Mesenchymal stem cell (in vitro differentiated cells and primary cell): ENCODE measurements at regions not wholly inside any gene's neighbourhood (a gene's known extent, or its start where the extent isn't known, plus 50 kb on each side); places are given as distances from the start of the nearest gene placed in this dataset.

Experiments used
- DNase-seq: peaks from one replicate; pipeline ENCODE4 v3.0.0-alpha.2; 2013
- H2AFZ ChIP-seq: one replicate; pipeline ENCODE4 v1.6.1; 2013; ENCODE audit warnings: low read depth, mild to moderate bottlenecking, control low read depth, inconsistent platforms, low read length, moderate library complexity
- H2AK5ac ChIP-seq: 2 replicates; pipeline ENCODE4 v1.6.1; 2013; ENCODE audit warnings: low read length, moderate library complexity, mild to moderate bottlenecking, inconsistent platforms; ENCODE audit not compliant: severe bottlenecking
- H2BK120ac ChIP-seq: one replicate; pipeline ENCODE4 v1.6.1; 2013; ENCODE audit warnings: low read depth, mild to moderate bottlenecking, inconsistent platforms, low read length, moderate library complexity
- H2BK12ac ChIP-seq, 2 experiments: one replicate each; pipeline ENCODE4 v1.6.1; 2013; ENCODE audit warnings: inconsistent platforms in 2 of 2, low read length in 2 of 2, mild to moderate bottlenecking in 2 of 2, moderate library complexity in 2 of 2, control low read depth in 1 of 2
- H2BK15ac ChIP-seq: one replicate; pipeline ENCODE4 v1.6.1; 2013; ENCODE audit warnings: mild to moderate bottlenecking, low read depth, inconsistent platforms; ENCODE audit not compliant: poor library complexity, severe bottlenecking
- H2BK5ac ChIP-seq: 2 replicates; pipeline ENCODE4 v1.6.1; 2013; ENCODE audit warnings: low read depth, mild to moderate bottlenecking, low read length, control low read depth, inconsistent platforms; ENCODE audit not compliant: poor library complexity, severe bottlenecking
- H3K14ac ChIP-seq, 2 experiments: one replicate each; pipeline ENCODE4 v1.6.1; 2013; ENCODE audit warnings: inconsistent platforms in 2 of 2, low read length in 2 of 2, control low read depth in 1 of 2, mild to moderate bottlenecking in 1 of 2, moderate library complexity in 1 of 2
- H3K18ac ChIP-seq, 2 experiments: one replicate each; pipeline ENCODE4 v1.6.1; 2013; ENCODE audit warnings: inconsistent platforms in 2 of 2, low read length in 2 of 2, control low read depth in 1 of 2, low read depth in 1 of 2, mild to moderate bottlenecking in 1 of 2
- H3K23ac ChIP-seq, 2 experiments: one replicate each; pipeline ENCODE4 v1.6.1; 2013; ENCODE audit warnings: inconsistent platforms in 2 of 2, low read length in 2 of 2, mild to moderate bottlenecking in 2 of 2, moderate library complexity in 2 of 2, control low read depth in 1 of 2
- H3K27ac ChIP-seq: 2 replicates; pipeline ENCODE4 v1.5.1; 2013; ENCODE audit warnings: mild to moderate bottlenecking, moderate library complexity, low read length, control low read depth, inconsistent platforms; ENCODE audit not compliant: poor library complexity, severe bottlenecking
- H3K27me3 ChIP-seq, 2 experiments: 2 replicates each; pipeline versions ENCODE4 v1.6.1 to v1.7.0; 2013; ENCODE audit warnings: low read length in 2 of 2, mild to moderate bottlenecking in 2 of 2, moderate library complexity in 2 of 2, control low read depth in 1 of 2, inconsistent platforms in 1 of 2; ENCODE audit not compliant: control insufficient read depth in 1 of 2, insufficient read depth in 1 of 2
- H3K36me3 ChIP-seq, 2 experiments: 2 replicates each; pipeline versions ENCODE4 v1.6.1 to v1.7.0; 2013; ENCODE audit warnings: low read length in 2 of 2, control low read depth in 1 of 2, inconsistent platforms in 1 of 2, low read depth in 1 of 2, mild to moderate bottlenecking in 1 of 2; ENCODE audit not compliant: insufficient read depth in 2 of 2, control insufficient read depth in 1 of 2
- H3K4ac ChIP-seq, 2 experiments: one replicate each; pipeline ENCODE4 v1.6.1; 2013; ENCODE audit warnings: inconsistent platforms in 2 of 2, low read length in 2 of 2, mild to moderate bottlenecking in 2 of 2, moderate library complexity in 2 of 2, control low read depth in 1 of 2, low read depth in 1 of 2
- H3K4me1 ChIP-seq: 2 replicates; pipeline ENCODE4 v1.6.1; 2013; ENCODE audit warnings: low read depth, low read length, control low read depth; ENCODE audit not compliant: control insufficient read depth, insufficient read depth
- H3K4me2 ChIP-seq: 2 replicates; pipeline ENCODE4 v1.6.1; 2013; ENCODE audit warnings: low read length, mild to moderate bottlenecking, inconsistent platforms; ENCODE audit not compliant: poor library complexity, severe bottlenecking
- H3K4me3 ChIP-seq, 2 experiments: 2 replicates each; pipeline versions ENCODE4 v1.5.1 to v1.7.0; 2013; ENCODE audit warnings: low read length in 2 of 2, mild to moderate bottlenecking in 2 of 2, control low read depth in 1 of 2, low read depth in 1 of 2; ENCODE audit not compliant: insufficient read depth in 1 of 2
- H3K79me1 ChIP-seq: replicated peaks from 2 replicates; pipeline ENCODE4 v1.6.1; 2013; ENCODE audit warnings: mild to moderate bottlenecking, control low read depth, low read length, inconsistent platforms; ENCODE audit not compliant: poor library complexity, severe bottlenecking
- H3K9ac ChIP-seq: 2 replicates; pipeline ENCODE4 v1.7.0; 2013; ENCODE audit warnings: mild to moderate bottlenecking, low read length, moderate library complexity
- H3K9me3 ChIP-seq: 2 replicates; pipeline ENCODE4 v1.7.0; 2013; ENCODE audit warnings: mild to moderate bottlenecking, low read length; ENCODE audit not compliant: control insufficient read depth
- H4K8ac ChIP-seq: one replicate; pipeline ENCODE4 v1.6.1; 2013; ENCODE audit warnings: inconsistent platforms, mild to moderate bottlenecking, low read length, moderate library complexity
- H4K91ac ChIP-seq: one replicate; pipeline ENCODE4 v1.6.1; 2013; ENCODE audit warnings: mild to moderate bottlenecking, low read length, inconsistent platforms
- WGBS: methylation state at CpG from one replicate; pipeline ENCODE4 v1.1.7; 2013; ENCODE audit warnings: mixed read lengths; 5-methylcytosine and 5-hydroxymethylcytosine counted together

- no peaks in the 10 kb centered on the region for H3K9me3 ChIP-seq
- no peaks in the 10 kb centered on the region for H3K79me1 ChIP-seq
- WGBS = 21% methylated on average over 4 of the region's 4 CpGs
- H3K27me3 ChIP-seq = no peaks in the 10 kb centered on the region
- H4K91ac ChIP-seq = no peak overlapping the region
- no peak overlapping the region for H3K18ac ChIP-seq
- no peaks in the 10 kb centered on the region for H3K36me3 ChIP-seq
- H3K4me3 ChIP-seq = no peak overlapping the region
- no peak overlapping the region for H3K23ac ChIP-seq
- H2BK12ac ChIP-seq = no peak overlapping the region
- H3K4ac ChIP-seq = no peak overlapping the region
- no peak overlapping the region for H2BK15ac ChIP-seq
- no peak overlapping the region for H3K9ac ChIP-seq
- DNase-seq = no peak
- H3K4me1 ChIP-seq = no peaks in the 10 kb centered on the region
- no peak overlapping the region for H2AFZ ChIP-seq
- H2AK5ac ChIP-seq = no peak overlapping the region
- no peak overlapping the region for H3K14ac ChIP-seq
- H2BK120ac ChIP-seq = no peak overlapping the region
- no peak overlapping the region for H3K27ac ChIP-seq
- H2BK5ac ChIP-seq = no peak overlapping the region
- H4K8ac ChIP-seq = no peak overlapping the region
- H3K4me2 ChIP-seq = no peak overlapping the region
Observed at GRCh38 chr20:12573442-12573841, 435.3 kb upstream of the SPTLC3 start.

- H3K4ac ChIP-seq = no peak overlapping the region
- H3K4me1 ChIP-seq = no peaks in the 10 kb centered on the region
- no peak overlapping the region for H4K8ac ChIP-seq
- H3K27me3 ChIP-seq = no peaks in the 10 kb centered on the region
- peak overlapping the region in 1 of 2 experiments; percentile 11 for H3K18ac ChIP-seq
- H3K14ac ChIP-seq = no peak overlapping the region
- no peak overlapping the region for H3K4me3 ChIP-seq
- no peak overlapping the region for H2BK15ac ChIP-seq
- no peak overlapping the region for H2BK5ac ChIP-seq
- DNase-seq = peak; percentile 93
- H3K79me1 ChIP-seq = no peaks in the 10 kb centered on the region
- WGBS = 74% methylated on average over 4 of the region's 4 CpGs
- no peak overlapping the region for H3K27ac ChIP-seq
- no peak overlapping the region for H2BK12ac ChIP-seq
- H3K4me2 ChIP-seq = no peak overlapping the region
- H3K9ac ChIP-seq = no peak overlapping the region
- H3K23ac ChIP-seq = no peak overlapping the region
- no peak overlapping the region for H2BK120ac ChIP-seq
- no peak overlapping the region for H2AFZ ChIP-seq
- H3K9me3 ChIP-seq = peaks cover 9% of the 10 kb centered on the region
- H3K36me3 ChIP-seq = no peaks in the 10 kb centered on the region
- no peak overlapping the region for H2AK5ac ChIP-seq
- H4K91ac ChIP-seq = no peak overlapping the region
Observed at GRCh38 chr20:12575352-12576095, 433.2 kb upstream of the SPTLC3 start.

DNA sequence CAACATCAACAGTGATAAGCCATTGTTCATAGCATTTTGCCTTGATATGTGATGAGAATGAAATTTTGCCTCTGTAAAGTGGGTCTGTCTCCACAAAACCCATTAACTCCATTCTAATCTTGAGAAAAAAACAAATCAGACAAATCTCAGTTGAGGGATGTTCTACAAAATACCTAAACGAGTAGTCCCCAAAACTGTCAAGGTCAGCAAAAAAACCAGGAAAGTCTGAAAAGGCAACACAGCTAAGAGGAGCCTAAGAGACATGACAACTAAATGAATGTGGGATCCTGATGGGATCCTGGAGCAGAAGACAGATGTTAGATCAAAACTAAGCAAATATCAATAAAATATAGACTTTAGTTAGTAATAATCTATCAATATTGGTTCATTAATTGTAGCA lies 431.6 kb upstream of the SPTLC3 start:
- Histone ChIP-seq H2BK12ac (no peak overlapping the region), H3K14ac (no peak overlapping the region), H2AFZ (no peak overlapping the region), H3K4me2 (no peak overlapping the region), H2BK5ac (no peak overlapping the region), H3K4me3 (no peak overlapping the region), H2BK15ac (no peak overlapping the region), H3K18ac (no peak overlapping the region), H2BK120ac (no peak overlapping the region), H3K36me3 (no peaks in the 10 kb centered on the region), H3K9me3 (peaks cover 9% of the 10 kb centered on the region), H2AK5ac (no peak overlapping the region), H3K9ac (no peak overlapping the region), H4K8ac (no peak overlapping the region), H3K23ac (no peak overlapping the region), H3K4me1 (no peaks in the 10 kb centered on the region), H3K79me1 (no peaks in the 10 kb centered on the region), H3K27ac (no peak overlapping the region), H4K91ac (no peak overlapping the region), H3K27me3 (no peaks in the 10 kb centered on the region), H3K4ac (no peak overlapping the region)
- DNase-seq = no peak
- WGBS = 100% methylated on average over 1 of the region's 1 CpG

GRCh38 chr20:12581644-12582289 lies 427.0 kb upstream of the SPTLC3 start:
- 82% methylated on average over 4 of the region's 5 CpGs for WGBS
- Histone ChIP-seq H2BK12ac (no peak overlapping the region), H3K23ac (no peak overlapping the region), H3K27ac (no peak overlapping the region), H3K79me1 (no peaks in the 10 kb centered on the region), H3K36me3 (no peaks in the 10 kb centered on the region), H3K4me2 (no peak overlapping the region), H3K9ac (no peak overlapping the region), H3K14ac (no peak overlapping the region), H3K27me3 (no peaks in the 10 kb centered on the region), H3K4me3 (no peak overlapping the region), H2BK120ac (no peak overlapping the region), H2AK5ac (no peak overlapping the region), H3K4me1 (no peaks in the 10 kb centered on the region), H3K4ac (no peak overlapping the region), H3K18ac (no peak overlapping the region), H4K91ac (no peak overlapping the region), H2BK15ac (no peak overlapping the region), H2AFZ (no peak overlapping the region), H4K8ac (no peak overlapping the region), H2BK5ac (no peak overlapping the region), H3K9me3 (peaks cover 9% of the 10 kb centered on the region)
- DNase-seq = no peak
